Panc1 (cell line): ENCODE measurements at regions not wholly inside any gene's neighbourhood (a gene's known extent, or its start where the extent isn't known, plus 50 kb on each side); places are given as distances from the start of the nearest gene placed in this dataset.

Experiments used
- ATAC-seq: fragments of 200-7000 bp; cut with Tn5 transposase; 2 replicates; pipeline ENCODE4 v1.9.1; 2020; ENCODE audit warnings: mild to moderate bottlenecking, moderate library complexity
- BruUV-seq: library from RNA; stranded (reverse); fragments of 400-500 nt; replicated peaks from 2 replicates; lab custom pipeline; 2021; lab: Mats Ljungman, UMichigan
- CTCF ChIA-PET: fragments of 300-600 bp; sonication (Branson Sonifier 250); formaldehyde crosslinking; loops from one replicate; lab custom pipeline; 2022; ENCODE audit warnings: antibody characterized with exemption; lab: Charles Lee
- POLR2A ChIA-PET: fragments of 300-600 bp; sonication (Branson Sonifier 250); formaldehyde crosslinking; loops from one replicate; lab custom pipeline; 2022; ENCODE audit warnings: antibody characterized with exemption; lab: Charles Lee
- DNase-seq: peaks from one replicate; pipeline ENCODE4 v3.0.0-alpha.2; 2010; ENCODE audit warnings: low read depth, low spot score
- H3K27ac ChIP-seq: 2 replicates; pipeline ENCODE4 v1.5.1; 2011; ENCODE audit warnings: mild to moderate bottlenecking, low read length, inconsistent platforms
- H3K27me3 ChIP-seq: fragments of 200-500 bp; sonication (Bioruptor generic); 2 replicates; pipeline ENCODE4 v1.6.0; 2014; ENCODE audit warnings: low read length, inconsistent platforms; ENCODE audit not compliant: control insufficient read depth, insufficient read depth
- H3K36me3 ChIP-seq: fragments of 200-500 bp; sonication (Bioruptor generic); 2 replicates; pipeline ENCODE4 v1.5.1; 2014; ENCODE audit warnings: inconsistent platforms, mild to moderate bottlenecking, low read length, moderate library complexity; ENCODE audit not compliant: control insufficient read depth, insufficient read depth
- H3K4me1 ChIP-seq: 2 replicates; pipeline ENCODE4 v1.5.1; 2011; ENCODE audit warnings: inconsistent platforms, mild to moderate bottlenecking, low read length, moderate library complexity; ENCODE audit not compliant: control insufficient read depth, insufficient read depth
- H3K4me3 ChIP-seq, 2 experiments: 2 replicates each; pipeline ENCODE4 v1.5.1; 2011 to 2012; ENCODE audit warnings: low read depth in 2 of 2, low read length in 2 of 2, mild to moderate bottlenecking in 2 of 2, inconsistent platforms in 1 of 2, moderate library complexity in 1 of 2
- H3K9me3 ChIP-seq: fragments of 200-500 bp; sonication (Bioruptor generic); 2 replicates; pipeline ENCODE4 v1.5.1; 2014; ENCODE audit warnings: low read depth, mild to moderate bottlenecking, inconsistent platforms, low read length, moderate library complexity; ENCODE audit not compliant: control insufficient read depth, insufficient read depth
- CTCF ChIP-seq: fragments of 450-650 bp; IDR thresholded peaks from 2 replicates; pipeline ENCODE4 v1.5.1; 2017; ENCODE audit warnings: mild to moderate bottlenecking
- POLR2AphosphoS5 ChIP-seq: IDR thresholded peaks from 2 replicates; pipeline ENCODE4 v1.6.1; 2012; ENCODE audit warnings: mild to moderate bottlenecking, low read depth, low read length, moderate library complexity
- SIN3A ChIP-seq: IDR thresholded peaks from 2 replicates; pipeline ENCODE4 v1.6.1; 2012; ENCODE audit warnings: low read depth, mild to moderate bottlenecking, low read length, moderate library complexity, borderline replicate concordance; ENCODE audit not compliant: insufficient read depth
- TCF7L2 ChIP-seq: IDR thresholded peaks from 2 replicates; pipeline ENCODE4 v1.6.1; 2011; ENCODE audit warnings: mild to moderate bottlenecking, low read depth, low read length, inconsistent platforms
- in situ Hi-C: cut with HindIII; loops from 2 replicates; pipeline ENCODE4 v1.10.0; 2016; ENCODE audit warnings: low sequenced_read_pairs, low pct_unique_long_range_greater_than_20kb
- intact Hi-C: fragments of 100-400 bp; cut with micrococcal nuclease; formaldehyde crosslinking; loops from one replicate; pipeline ENCODE4 v1.10.0; 2022; ENCODE audit not compliant: unreplicated experiment
- TF ChIP-seq, protein P1 (sequence below), 2 experiments: IDR thresholded peaks; 2 replicates each; pipeline ENCODE4 v1.6.1; 2011 to 2012; ENCODE audit warnings: low read depth in 2 of 2, control low read depth in 1 of 2, low read length in 1 of 2, mild to moderate bottlenecking in 1 of 2, moderate library complexity in 1 of 2; ENCODE audit not compliant: insufficient read depth in 1 of 2

DNA sequence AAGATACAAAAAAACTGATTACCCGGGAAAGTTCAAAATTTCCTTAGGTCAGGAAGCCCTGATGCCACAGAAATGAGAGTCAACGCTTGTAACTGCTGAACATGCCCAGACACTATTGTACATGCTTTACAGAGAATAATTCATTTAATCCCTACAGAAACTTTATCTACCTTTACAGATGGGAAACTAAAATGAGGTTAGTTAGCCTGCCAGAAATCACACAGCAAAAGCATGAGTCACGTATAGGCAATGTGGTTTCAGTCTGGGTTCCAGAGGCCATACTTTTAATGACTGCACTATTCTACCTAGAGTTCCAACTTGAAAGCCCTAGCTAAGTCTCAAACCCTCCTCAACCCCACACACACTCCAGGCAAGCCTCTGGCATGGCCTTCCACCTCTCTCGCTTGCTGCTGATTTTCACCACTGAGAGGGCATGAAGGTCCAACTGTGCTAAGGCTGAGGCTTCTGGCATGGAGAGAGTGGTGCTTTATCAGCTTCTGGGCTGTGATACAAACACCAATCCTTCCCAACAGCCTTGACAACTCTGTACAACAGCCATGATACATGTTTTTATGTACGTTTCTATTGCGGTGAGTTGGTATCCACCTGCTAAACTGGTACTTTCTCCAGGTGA, 1011.2 kb upstream of the GHITM start:
- no peak for DNase-seq
- H3K9me3 ChIP-seq: no peaks in the 10 kb centered on the region
- no peaks in the 10 kb centered on the region for H3K4me1 ChIP-seq
- no peak for ATAC-seq
- no peaks in the 10 kb centered on the region for H3K36me3 ChIP-seq
- TF ChIP-seq SIN3A (no peak), CTCF (no peak), TCF7L2 (no peak), POLR2AphosphoS5 (no peak)
- TF ChIP-seq, protein P1, sequence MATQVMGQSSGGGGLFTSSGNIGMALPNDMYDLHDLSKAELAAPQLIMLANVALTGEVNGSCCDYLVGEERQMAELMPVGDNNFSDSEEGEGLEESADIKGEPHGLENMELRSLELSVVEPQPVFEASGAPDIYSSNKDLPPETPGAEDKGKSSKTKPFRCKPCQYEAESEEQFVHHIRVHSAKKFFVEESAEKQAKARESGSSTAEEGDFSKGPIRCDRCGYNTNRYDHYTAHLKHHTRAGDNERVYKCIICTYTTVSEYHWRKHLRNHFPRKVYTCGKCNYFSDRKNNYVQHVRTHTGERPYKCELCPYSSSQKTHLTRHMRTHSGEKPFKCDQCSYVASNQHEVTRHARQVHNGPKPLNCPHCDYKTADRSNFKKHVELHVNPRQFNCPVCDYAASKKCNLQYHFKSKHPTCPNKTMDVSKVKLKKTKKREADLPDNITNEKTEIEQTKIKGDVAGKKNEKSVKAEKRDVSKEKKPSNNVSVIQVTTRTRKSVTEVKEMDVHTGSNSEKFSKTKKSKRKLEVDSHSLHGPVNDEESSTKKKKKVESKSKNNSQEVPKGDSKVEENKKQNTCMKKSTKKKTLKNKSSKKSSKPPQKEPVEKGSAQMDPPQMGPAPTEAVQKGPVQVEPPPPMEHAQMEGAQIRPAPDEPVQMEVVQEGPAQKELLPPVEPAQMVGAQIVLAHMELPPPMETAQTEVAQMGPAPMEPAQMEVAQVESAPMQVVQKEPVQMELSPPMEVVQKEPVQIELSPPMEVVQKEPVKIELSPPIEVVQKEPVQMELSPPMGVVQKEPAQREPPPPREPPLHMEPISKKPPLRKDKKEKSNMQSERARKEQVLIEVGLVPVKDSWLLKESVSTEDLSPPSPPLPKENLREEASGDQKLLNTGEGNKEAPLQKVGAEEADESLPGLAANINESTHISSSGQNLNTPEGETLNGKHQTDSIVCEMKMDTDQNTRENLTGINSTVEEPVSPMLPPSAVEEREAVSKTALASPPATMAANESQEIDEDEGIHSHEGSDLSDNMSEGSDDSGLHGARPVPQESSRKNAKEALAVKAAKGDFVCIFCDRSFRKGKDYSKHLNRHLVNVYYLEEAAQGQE (IDR thresholded peaks at IDR 0.05; ENCODE audit: insufficient read depth in 1 of 2, low read depth in 2 of 2, low read length in 1 of 2): no peak
- intact Hi-C loops: no loop called here
- H3K27me3 ChIP-seq: no peaks in the 10 kb centered on the region
- CTCF ChIA-PET: no interaction called here
- BruUV-seq: no TSS peak
- POLR2A ChIA-PET: no interaction called here
- H3K27ac ChIP-seq: no peak overlapping the region
- H3K4me3 ChIP-seq: no peak overlapping the region
- in situ Hi-C loops: no loop called here

DNA sequence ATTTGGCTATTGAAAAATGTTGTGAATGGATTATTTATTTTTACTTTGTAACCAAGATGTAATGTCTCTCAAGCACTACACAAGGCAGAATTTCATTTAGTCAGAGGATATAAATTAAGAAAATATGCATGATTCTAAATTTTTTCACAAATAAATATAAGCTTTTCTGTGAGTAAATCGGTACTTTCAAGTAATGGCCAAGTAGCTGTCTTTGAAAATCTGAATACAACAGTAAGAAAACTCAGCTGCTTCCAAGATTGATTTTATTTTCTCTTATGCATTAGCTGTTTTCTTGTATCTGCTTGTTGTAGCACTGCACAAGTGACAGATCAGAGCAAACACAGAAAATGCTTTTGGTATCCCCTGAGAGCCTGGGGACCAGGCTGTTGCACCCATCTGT, 998.5 kb upstream of the GHITM start:
- no peak for TF ChIP-seq SIN3A
- TF ChIP-seq POLR2AphosphoS5: no peak
- TF ChIP-seq, protein P1 (IDR thresholded peaks at IDR 0.05; ENCODE audit: insufficient read depth in 1 of 2, low read depth in 2 of 2, low read length in 1 of 2): no peak
- TF ChIP-seq TCF7L2: no peak
- TF ChIP-seq CTCF: no peak
- no peak for DNase-seq
- in situ Hi-C loops: no loop called here
- intact Hi-C loops: no loop called here
- ATAC-seq: no peak
- no peaks in the 10 kb centered on the region for H3K4me1 ChIP-seq
- ChIA-PET CTCF (no interaction called here), POLR2A (no interaction called here)
- no peak overlapping the region for H3K4me3 ChIP-seq
- no peak overlapping the region for H3K27ac ChIP-seq
- no peaks in the 10 kb centered on the region for H3K9me3 ChIP-seq
- no peaks in the 10 kb centered on the region for H3K36me3 ChIP-seq
- no TSS peak for BruUV-seq
- no peaks in the 10 kb centered on the region for H3K27me3 ChIP-seq
